ENCODE measurements at regions not wholly inside any gene's neighbourhood (a gene's known extent, or its start where the extent isn't known, plus 50 kb on each side); places are given as distances from the start of the nearest gene placed in this dataset.

GRCh38 chr21:16011719-16012118 lies 281.9 kb downstream of the USP25 start:
- no peak overlapping the region for H3K4me3 ChIP-seq (ENCODE audit: low read depth, low read length)
- no peaks in the 10 kb centered on the region for H3K27me3 ChIP-seq (replicated peaks; ENCODE audit: control insufficient read depth, insufficient read depth, low read length)
- TF ChIP-seq CTCF (IDR thresholded peaks at IDR 0.05; ENCODE audit: insufficient read depth in 1 of 2, low read depth in 1 of 2, low read length in 1 of 2, severe bottlenecking in 1 of 2, unreplicated experiment in 1 of 2) = no peak
- Mint-ChIP-seq H3K9me3 (ENCODE audit: unreplicated experiment) (no peaks in the 10 kb centered on the region), H3K27me3 (ENCODE audit: insufficient read depth, unreplicated experiment) (no peaks in the 10 kb centered on the region), H3K4me3 (ENCODE audit: unreplicated experiment) (no peak overlapping the region), H3K36me3 (ENCODE audit: insufficient read depth, unreplicated experiment) (no peaks in the 10 kb centered on the region), H3K4me1 (ENCODE audit: low read depth, unreplicated experiment) (no peaks in the 10 kb centered on the region), H3K27ac (ENCODE audit: unreplicated experiment) (no peak overlapping the region)
- H3K36me3 ChIP-seq (ENCODE audit: control insufficient read depth, insufficient read depth, low read length) = no peaks in the 10 kb centered on the region
- no TSS peak for BruUV-seq (replicated peaks)
- POLR2A ChIA-PET = no interaction called here
- no peaks in the 10 kb centered on the region for H3K9me3 ChIP-seq
- CTCF ChIA-PET = no interaction called here
- DNase-seq = no peak
- H3K4me1 ChIP-seq = no peaks in the 10 kb centered on the region; the same call in 1 of the 2 replicates
- intact Hi-C loops (cut with micrococcal nuclease; ENCODE audit: unreplicated experiment) = no loop called here

GRCh38 chr21:16013570-16013969 lies 283.8 kb downstream of the USP25 start:
- Histone ChIP-seq H3K27me3 (replicated peaks; ENCODE audit: control insufficient read depth, insufficient read depth, low read length) (no peaks in the 10 kb centered on the region), H3K36me3 (ENCODE audit: control insufficient read depth, insufficient read depth, low read length) (no peaks in the 10 kb centered on the region), H3K4me1 (no peaks in the 10 kb centered on the region), H3K9me3 (no peaks in the 10 kb centered on the region), H3K4me3 (ENCODE audit: low read depth, low read length) (no peak overlapping the region)
- no peaks in the 10 kb centered on the region for H3K9me3 Mint-ChIP-seq (ENCODE audit: unreplicated experiment)
- no peaks in the 10 kb centered on the region for H3K27me3 Mint-ChIP-seq (ENCODE audit: insufficient read depth, unreplicated experiment)
- POLR2A ChIA-PET = no interaction called here
- TF ChIP-seq CTCF (IDR thresholded peaks at IDR 0.05; ENCODE audit: insufficient read depth in 1 of 2, low read depth in 1 of 2, low read length in 1 of 2, severe bottlenecking in 1 of 2, unreplicated experiment in 1 of 2) = no peak
- H3K4me1 Mint-ChIP-seq (ENCODE audit: low read depth, unreplicated experiment) = no peaks in the 10 kb centered on the region
- no TSS peak for BruUV-seq (replicated peaks)
- CTCF ChIA-PET = no interaction called here
- H3K4me3 Mint-ChIP-seq (ENCODE audit: unreplicated experiment) = no peak overlapping the region
- no peak overlapping the region for H3K27ac Mint-ChIP-seq (ENCODE audit: unreplicated experiment)
- intact Hi-C loops (cut with micrococcal nuclease; ENCODE audit: unreplicated experiment) = no loop called here
- DNase-seq = no peak
- no peaks in the 10 kb centered on the region for H3K36me3 Mint-ChIP-seq (ENCODE audit: insufficient read depth, unreplicated experiment)

GRCh38 chr21:16020878-16021277 lies 291.1 kb downstream of the USP25 start:
- CTCF ChIA-PET = no interaction called here
- Mint-ChIP-seq H3K4me3 (ENCODE audit: unreplicated experiment) (no peak overlapping the region), H3K27me3 (ENCODE audit: insufficient read depth, unreplicated experiment) (peaks cover 7% of the 10 kb centered on the region), H3K4me1 (ENCODE audit: low read depth, unreplicated experiment) (no peaks in the 10 kb centered on the region), H3K9me3 (ENCODE audit: unreplicated experiment) (no peaks in the 10 kb centered on the region), H3K27ac (ENCODE audit: unreplicated experiment) (no peak overlapping the region), H3K36me3 (ENCODE audit: insufficient read depth, unreplicated experiment) (no peaks in the 10 kb centered on the region)
- Histone ChIP-seq H3K27me3 (replicated peaks; ENCODE audit: control insufficient read depth, insufficient read depth, low read length) (no peaks in the 10 kb centered on the region), H3K4me1 (no peaks in the 10 kb centered on the region), H3K4me3 (ENCODE audit: low read depth, low read length) (no peak overlapping the region), H3K36me3 (ENCODE audit: control insufficient read depth, insufficient read depth, low read length) (no peaks in the 10 kb centered on the region), H3K9me3 (no peaks in the 10 kb centered on the region)
- POLR2A ChIA-PET = no interaction called here
- no peak for TF ChIP-seq CTCF (IDR thresholded peaks at IDR 0.05; ENCODE audit: insufficient read depth in 1 of 2, low read depth in 1 of 2, low read length in 1 of 2, severe bottlenecking in 1 of 2, unreplicated experiment in 1 of 2)
- BruUV-seq (replicated peaks) = no TSS peak
- DNase-seq = no peak
- intact Hi-C loops (cut with micrococcal nuclease; ENCODE audit: unreplicated experiment) = no loop called here
